ENCODE measurements at regions not wholly inside any gene's neighbourhood (a gene's known extent, or its start where the extent isn't known, plus 50 kb on each side); places are given as distances from the start of the nearest gene placed in this dataset.

GRCh38 chr21:35384375-35384774 lies 335.3 kb upstream of the RUNX1 start:
- BruUV-seq (replicated peaks): no TSS peak
- CTCF ChIA-PET: no interaction called here
- Histone ChIP-seq H3K36me3 (ENCODE audit: control insufficient read depth, insufficient read depth, low read length) (no peaks in the 10 kb centered on the region), H3K27me3 (ENCODE audit: control insufficient read depth, insufficient read depth, low read length) (no peaks in the 10 kb centered on the region), H3K9me3 (ENCODE audit: control insufficient read depth, insufficient read depth, low read depth, low read length) (no peaks in the 10 kb centered on the region), H3K4me1 (ENCODE audit: control insufficient read depth, insufficient read depth, low read length) (no peaks in the 10 kb centered on the region), H3K4me3 (ENCODE audit: low read depth in 2 of 2, low read length in 2 of 2) (no peak overlapping the region), H3K27ac (ENCODE audit: low read length) (no peak overlapping the region)
- DNase-seq (ENCODE audit: low read depth, low spot score): no peak
- in situ Hi-C loops (cut with HindIII; ENCODE audit: low pct_unique_long_range_greater_than_20kb, low sequenced_read_pairs) (no loop called here), intact Hi-C loops (cut with micrococcal nuclease; ENCODE audit: unreplicated experiment) (no loop called here)
- TF ChIP-seq REST (IDR thresholded peaks at IDR 0.05; ENCODE audit: insufficient read depth in 1 of 2, low read depth in 2 of 2, low read length in 1 of 2) (no peak), POLR2AphosphoS5 (IDR thresholded peaks at IDR 0.05; ENCODE audit: low read depth, low read length) (no peak), TCF7L2 (IDR thresholded peaks at IDR 0.05; ENCODE audit: low read depth, low read length) (no peak), CTCF (IDR thresholded peaks at IDR 0.05) (no peak), SIN3A (IDR thresholded peaks at IDR 0.05; ENCODE audit: borderline replicate concordance, insufficient read depth, low read depth, low read length) (no peak)
- no peak for ATAC-seq
- POLR2A ChIA-PET: no interaction called here

GRCh38 chr21:35382696-35383095 lies 333.6 kb upstream of the RUNX1 start:
- DNase-seq (ENCODE audit: low read depth, low spot score) (no peak), ATAC-seq (no peak)
- no peak overlapping the region for H3K4me3 ChIP-seq (ENCODE audit: low read depth in 2 of 2, low read length in 2 of 2)
- H3K36me3 ChIP-seq (ENCODE audit: control insufficient read depth, insufficient read depth, low read length): no peaks in the 10 kb centered on the region
- H3K27me3 ChIP-seq (ENCODE audit: control insufficient read depth, insufficient read depth, low read length): no peaks in the 10 kb centered on the region
- no TSS peak for BruUV-seq (replicated peaks)
- intact Hi-C loops (cut with micrococcal nuclease; ENCODE audit: unreplicated experiment): no loop called here
- no peaks in the 10 kb centered on the region for H3K4me1 ChIP-seq (ENCODE audit: control insufficient read depth, insufficient read depth, low read length)
- in situ Hi-C loops (cut with HindIII; ENCODE audit: low pct_unique_long_range_greater_than_20kb, low sequenced_read_pairs): no loop called here
- TF ChIP-seq TCF7L2 (IDR thresholded peaks at IDR 0.05; ENCODE audit: low read depth, low read length) (no peak), POLR2AphosphoS5 (IDR thresholded peaks at IDR 0.05; ENCODE audit: low read depth, low read length) (no peak), CTCF (IDR thresholded peaks at IDR 0.05) (no peak), SIN3A (IDR thresholded peaks at IDR 0.05; ENCODE audit: borderline replicate concordance, insufficient read depth, low read depth, low read length) (no peak), REST (IDR thresholded peaks at IDR 0.05; ENCODE audit: insufficient read depth in 1 of 2, low read depth in 2 of 2, low read length in 1 of 2) (no peak)
- no peak overlapping the region for H3K27ac ChIP-seq (ENCODE audit: low read length)
- CTCF ChIA-PET: no interaction called here
- no peaks in the 10 kb centered on the region for H3K9me3 ChIP-seq (ENCODE audit: control insufficient read depth, insufficient read depth, low read depth, low read length)
- POLR2A ChIA-PET: no interaction called here
